GM12865 (cell line): ENCODE measurements at regions not wholly inside any gene's neighbourhood (a gene's known extent, or its start where the extent isn't known, plus 50 kb on each side); places are given as distances from the start of the nearest gene placed in this dataset.

Experiments used
- DNase-seq: peaks from one replicate; pipeline ENCODE4 v3.0.0; 2010; ENCODE audit warnings: low read depth
- H3K4me3 ChIP-seq: 2 replicates; pipeline ENCODE4 v1.5.1; 2011; ENCODE audit warnings: mild to moderate bottlenecking, low read depth, low read length, control low read depth
- TF ChIP-seq, protein P1 (sequence below): IDR thresholded peaks from 2 replicates; pipeline ENCODE4 v1.5.1; 2011; ENCODE audit warnings: low read length, control low read depth, low read depth, inconsistent platforms; ENCODE audit not compliant: insufficient read depth; ENCODE audit errors: missing control alignments

DNA sequence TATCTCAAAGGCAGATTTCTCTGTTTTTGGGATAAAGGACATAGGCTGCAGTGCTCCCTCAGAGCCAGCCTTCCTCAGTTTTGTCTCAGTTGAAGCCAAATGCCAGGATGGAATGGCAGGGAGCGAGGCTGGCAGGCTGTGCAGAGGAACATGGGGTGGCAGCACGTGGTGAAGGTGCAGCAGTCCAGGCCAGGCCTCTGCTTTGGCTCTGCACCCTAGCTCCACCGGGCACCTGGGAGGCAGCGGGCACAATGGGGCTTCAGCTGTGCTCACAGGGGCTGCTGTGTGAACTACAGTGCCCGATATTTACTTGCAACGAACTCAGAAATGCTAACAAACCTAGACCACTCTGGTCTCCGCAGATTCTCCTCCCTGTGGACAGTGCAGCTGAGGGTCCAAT lies 319.6 kb downstream of the ZNF326 start:
- TF ChIP-seq, protein P1, sequence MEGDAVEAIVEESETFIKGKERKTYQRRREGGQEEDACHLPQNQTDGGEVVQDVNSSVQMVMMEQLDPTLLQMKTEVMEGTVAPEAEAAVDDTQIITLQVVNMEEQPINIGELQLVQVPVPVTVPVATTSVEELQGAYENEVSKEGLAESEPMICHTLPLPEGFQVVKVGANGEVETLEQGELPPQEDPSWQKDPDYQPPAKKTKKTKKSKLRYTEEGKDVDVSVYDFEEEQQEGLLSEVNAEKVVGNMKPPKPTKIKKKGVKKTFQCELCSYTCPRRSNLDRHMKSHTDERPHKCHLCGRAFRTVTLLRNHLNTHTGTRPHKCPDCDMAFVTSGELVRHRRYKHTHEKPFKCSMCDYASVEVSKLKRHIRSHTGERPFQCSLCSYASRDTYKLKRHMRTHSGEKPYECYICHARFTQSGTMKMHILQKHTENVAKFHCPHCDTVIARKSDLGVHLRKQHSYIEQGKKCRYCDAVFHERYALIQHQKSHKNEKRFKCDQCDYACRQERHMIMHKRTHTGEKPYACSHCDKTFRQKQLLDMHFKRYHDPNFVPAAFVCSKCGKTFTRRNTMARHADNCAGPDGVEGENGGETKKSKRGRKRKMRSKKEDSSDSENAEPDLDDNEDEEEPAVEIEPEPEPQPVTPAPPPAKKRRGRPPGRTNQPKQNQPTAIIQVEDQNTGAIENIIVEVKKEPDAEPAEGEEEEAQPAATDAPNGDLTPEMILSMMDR = no peak
- no peak overlapping the region for H3K4me3 ChIP-seq
- DNase-seq = no peak

DNA sequence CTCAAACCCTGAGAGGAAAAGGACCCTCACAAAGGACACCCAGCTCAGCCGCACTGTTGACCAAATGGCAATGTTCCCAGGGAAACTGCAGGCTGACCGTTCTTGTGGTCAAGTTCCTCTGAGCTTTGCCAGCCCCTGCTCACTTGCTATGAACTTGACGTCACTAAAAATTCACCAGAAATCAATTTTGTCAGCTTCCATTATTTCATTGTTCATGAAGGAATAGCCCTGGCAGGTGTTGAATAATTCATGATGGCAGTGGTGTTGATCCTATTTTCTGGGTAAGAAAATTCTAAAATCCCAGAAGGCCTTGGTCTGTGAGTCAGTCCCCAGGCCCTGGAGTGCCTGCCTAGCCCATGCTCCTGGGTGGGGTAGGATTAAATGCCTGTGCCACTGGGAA lies 318.9 kb downstream of the ZNF326 start:
- no peak for DNase-seq
- no peak overlapping the region for H3K4me3 ChIP-seq
- TF ChIP-seq, protein P1 = no peak

DNA sequence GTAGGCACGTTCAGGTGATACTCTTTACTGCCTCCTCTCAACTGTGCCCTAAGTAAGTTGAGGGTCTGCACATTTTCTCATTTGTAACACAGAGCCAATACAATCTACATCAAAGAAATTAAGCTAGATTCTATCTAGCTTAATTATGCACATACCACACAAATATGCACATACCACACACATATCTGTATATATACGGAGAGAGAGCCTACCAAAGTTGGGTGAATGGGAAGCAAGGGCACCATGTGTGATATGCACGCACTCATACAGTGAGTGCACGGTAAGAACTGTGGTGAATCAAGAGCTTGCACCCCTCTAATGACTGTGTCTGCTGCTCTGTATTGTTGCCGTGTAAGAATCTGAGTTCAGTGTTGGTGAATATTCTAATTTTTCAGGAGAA lies 314.9 kb downstream of the ZNF326 start:
- H3K4me3 ChIP-seq = no peak overlapping the region
- no peak for DNase-seq
- TF ChIP-seq, protein P1 = no peak

DNA sequence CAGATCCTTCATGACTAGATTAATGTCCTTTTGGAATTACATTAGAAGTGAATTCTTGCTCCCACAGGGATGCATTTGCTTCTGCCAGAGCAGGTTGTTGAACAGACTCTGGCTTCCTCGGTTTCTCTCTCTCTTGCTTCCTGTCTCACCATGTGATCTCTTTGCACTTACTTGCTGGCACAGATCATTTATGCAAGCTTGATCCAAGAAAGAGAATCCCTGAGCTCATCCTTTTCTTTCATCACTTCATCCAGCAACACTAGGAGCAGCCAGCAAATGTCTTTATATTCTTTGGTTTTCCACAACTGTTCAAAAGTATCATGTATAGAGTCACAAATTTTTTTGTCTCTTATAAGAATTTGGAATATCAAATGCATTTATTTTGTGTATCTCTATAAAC lies 313.5 kb downstream of the ZNF326 start:
- no peak overlapping the region for H3K4me3 ChIP-seq
- DNase-seq = no peak
- TF ChIP-seq, protein P1 = no peak

DNA sequence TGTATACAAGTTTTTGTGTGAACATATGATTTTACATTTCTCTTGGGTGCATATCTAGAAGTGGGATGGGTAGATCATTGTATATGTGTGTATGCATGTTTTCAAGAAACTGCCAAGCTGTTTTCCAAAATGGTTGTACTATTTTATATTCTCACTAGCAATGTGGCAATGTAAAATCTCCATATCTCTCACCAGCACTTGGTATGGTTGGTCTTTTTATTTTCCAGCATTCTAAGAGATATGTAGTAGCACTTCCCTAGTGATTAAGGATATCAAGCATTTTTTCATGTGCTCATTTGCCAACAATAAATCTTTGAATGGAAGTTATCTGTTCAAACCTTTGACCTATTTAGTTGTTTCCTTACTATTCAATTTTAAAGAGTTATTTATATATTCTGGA lies 310.7 kb downstream of the ZNF326 start:
- DNase-seq = no peak
- H3K4me3 ChIP-seq = no peak overlapping the region
- TF ChIP-seq, protein P1 = no peak

DNA sequence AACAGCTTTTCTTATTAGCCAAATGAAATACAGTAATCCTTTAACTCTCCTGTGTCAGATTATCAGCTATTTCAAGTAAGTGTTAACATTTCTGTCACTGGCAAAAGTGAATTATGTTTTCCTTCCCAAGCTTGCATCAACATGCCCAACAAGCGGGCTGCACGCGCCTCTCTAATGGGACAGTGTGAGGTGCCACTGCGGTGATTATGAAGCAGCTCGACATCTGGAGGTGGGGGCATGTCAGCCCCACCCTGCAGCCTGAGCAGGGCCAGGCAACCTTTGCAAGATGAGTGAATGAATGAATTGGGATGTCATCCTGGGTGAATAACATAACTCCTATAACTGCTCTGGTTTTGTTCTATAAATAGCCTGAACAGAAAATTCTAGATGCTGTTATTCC lies 301.4 kb downstream of the ZNF326 start:
- TF ChIP-seq, protein P1 = no peak
- no peak overlapping the region for H3K4me3 ChIP-seq
- DNase-seq = no peak

DNA sequence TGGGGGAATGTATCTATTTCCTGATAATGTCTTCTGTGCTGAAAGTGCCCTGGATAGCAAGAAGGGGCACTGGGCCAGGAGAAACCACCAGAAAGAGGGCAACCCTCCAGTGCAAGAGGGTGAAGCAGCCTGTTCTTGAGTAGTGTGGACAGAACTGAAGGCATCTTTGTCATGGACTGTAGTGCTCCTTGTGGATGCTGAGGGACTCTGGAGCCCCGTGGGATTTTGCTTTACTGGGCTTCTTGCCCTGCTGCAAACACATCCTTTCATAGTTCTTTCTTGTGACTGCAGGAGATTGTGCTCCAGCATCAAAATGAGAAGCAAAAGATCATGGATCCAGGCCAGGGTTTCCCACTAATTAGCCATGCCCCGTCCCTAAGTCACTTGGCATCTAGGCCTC lies 300.6 kb downstream of the ZNF326 start:
- TF ChIP-seq, protein P1 = no peak
- no peak for DNase-seq
- no peak overlapping the region for H3K4me3 ChIP-seq
